ENCODE measurements at regions not wholly inside any gene's neighbourhood (a gene's known extent, or its start where the extent isn't known, plus 50 kb on each side); places are given as distances from the start of the nearest gene placed in this dataset.
"Not testable (repeated sequence)": the region's sequence is repeated elsewhere in the genome, so short reads cannot be mapped to it uniquely, and the experiment has no call there.

- DNase-seq, result no peak
Observed at GRCh38 chr22:44628835-44629234, 73.2 kb upstream of the PRR5 start.

- DNase-seq, result no peak
Observed at GRCh38 chr22:44628273-44628672, 73.7 kb upstream of the PRR5 start.

GRCh38 chr22:44627521-44628139 lies 74.4 kb upstream of the PRR5 start:
- DNase-seq, result no peak

- peak; percentile 91 for DNase-seq
Observed at GRCh38 chr22:44625981-44626687, 75.9 kb upstream of the PRR5 start.

GRCh38 chr22:44625421-44625760 lies 76.6 kb upstream of the PRR5 start:
- DNase-seq, result no peak

GRCh38 chr22:44624689-44625420 lies 77.1 kb upstream of the PRR5 start:
- DNase-seq, result no peak

GRCh38 chr22:44623771-44624510 lies 78.1 kb upstream of the PRR5 start:
- peak; percentile 71 for DNase-seq

- DNase-seq, result no peak
Observed at GRCh38 chr22:44622679-44623078, 79.3 kb upstream of the PRR5 start.

GRCh38 chr22:44622147-44622427 lies 79.9 kb upstream of the PRR5 start:
- DNase-seq, result peak; percentile 88

GRCh38 chr22:44621401-44622146 lies 80.4 kb upstream of the PRR5 start:
- DNase-seq, result no peak

- no peak for DNase-seq
Observed at GRCh38 chr22:44620841-44621257, 81.2 kb upstream of the PRR5 start.

GRCh38 chr22:44620129-44620840 lies 81.7 kb upstream of the PRR5 start:
- DNase-seq, result peak; percentile 97

- not testable (repeated sequence) for DNase-seq
Observed at GRCh38 chr22:44619560-44620128, 82.4 kb upstream of the PRR5 start.

GRCh38 chr22:44618910-44619309 lies 83.1 kb upstream of the PRR5 start:
- peak; percentile 20 for DNase-seq

GRCh38 chr22:44618400-44618799 lies 83.6 kb upstream of the PRR5 start:
- no peak for DNase-seq

GRCh38 chr22:44617828-44618227 lies 84.2 kb upstream of the PRR5 start:
- DNase-seq, result no peak

GRCh38 chr22:44616882-44617655 lies 84.9 kb upstream of the PRR5 start:
- no peak for DNase-seq

GRCh38 chr22:44616461-44616860 lies 85.5 kb upstream of the PRR5 start:
- no peak for DNase-seq

GRCh38 chr22:44615602-44616180 lies 86.3 kb upstream of the PRR5 start:
- DNase-seq, result no peak

- DNase-seq, result no peak
Observed at GRCh38 chr22:44615146-44615545, 86.9 kb upstream of the PRR5 start.

GRCh38 chr22:44613196-44613595 lies 88.8 kb upstream of the PRR5 start:
- no peak for DNase-seq

All from eye (tissue), 1 donor.